Cardiac muscle cell (in vitro differentiated cells and primary cell): ENCODE measurements at regions not wholly inside any gene's neighbourhood (a gene's known extent, or its start where the extent isn't known, plus 50 kb on each side); places are given as distances from the start of the nearest gene placed in this dataset.

ENCODE experiments used
- DNase-seq, 2 donors: peaks; one replicate each; pipeline versions ENCODE4 v3.0.0 to v3.0.0-alpha.2; 2010 to 2017; ENCODE audit warnings: low read depth in 1 of 2, low spot score in 1 of 2
- H3K27ac ChIP-seq: fragments of 200-600 bp; sonication (generic); 2 replicates; pipeline ENCODE4 v1.5.1; 2016
- H3K27me3 ChIP-seq: fragments of 200-600 bp; sonication (generic); 2 replicates; pipeline ENCODE4 v1.6.0; 2016; ENCODE audit warnings: control low read depth
- H3K36me3 ChIP-seq: fragments of 200-600 bp; sonication (generic); 2 replicates; pipeline ENCODE4 v1.5.1; 2016; ENCODE audit warnings: control low read depth
- H3K4me1 ChIP-seq: fragments of 200-600 bp; sonication (generic); 2 replicates; pipeline ENCODE4 v1.8.1; 2017; ENCODE audit warnings: low read depth, mild to moderate bottlenecking, mixed run types
- H3K4me3 ChIP-seq: fragments of 200-600 bp; sonication (generic); 2 replicates; pipeline ENCODE4 v1.5.1; 2016; ENCODE audit warnings: mild to moderate bottlenecking
- H3K9me3 ChIP-seq: fragments of 200-600 bp; sonication (generic); 2 replicates; pipeline ENCODE4 v1.5.1; 2017; ENCODE audit warnings: low read depth, mild to moderate bottlenecking, control low read depth
- CTCF ChIP-seq: IDR thresholded peaks from 2 replicates; pipeline ENCODE4 v1.5.1; 2012; ENCODE audit warnings: low read depth, mild to moderate bottlenecking, low read length

GRCh38 chr17:70771804-70772386, 602.6 kb downstream of the KCNJ2 start:
- H3K27ac ChIP-seq = no peak overlapping the region
- H3K27me3 ChIP-seq = no peaks in the 10 kb centered on the region
- H3K9me3 ChIP-seq = no peaks in the 10 kb centered on the region
- no peaks in the 10 kb centered on the region for H3K36me3 ChIP-seq
- TF ChIP-seq CTCF = no peak
- H3K4me1 ChIP-seq = no peaks in the 10 kb centered on the region
- no peak overlapping the region for H3K4me3 ChIP-seq
- DNase-seq = no peak

GRCh38 chr17:70772761-70773160, 603.4 kb downstream of the KCNJ2 start:
- Histone ChIP-seq H3K27me3 (no peaks in the 10 kb centered on the region), H3K4me3 (no peak overlapping the region), H3K9me3 (no peaks in the 10 kb centered on the region), H3K4me1 (no peaks in the 10 kb centered on the region), H3K27ac (no peak overlapping the region), H3K36me3 (no peaks in the 10 kb centered on the region)
- no peak for DNase-seq
- no peak for TF ChIP-seq CTCF

- no peak for TF ChIP-seq CTCF
- no peaks in the 10 kb centered on the region for H3K9me3 ChIP-seq
- H3K36me3 ChIP-seq = no peaks in the 10 kb centered on the region
- H3K4me3 ChIP-seq = no peak overlapping the region
- no peak for DNase-seq
- no peaks in the 10 kb centered on the region for H3K4me1 ChIP-seq
- no peak overlapping the region for H3K27ac ChIP-seq
- H3K27me3 ChIP-seq = no peaks in the 10 kb centered on the region
Measured at GRCh38 chr17:70773258-70773657, 603.9 kb downstream of the KCNJ2 start.

- Histone ChIP-seq H3K27ac (no peak overlapping the region), H3K27me3 (no peaks in the 10 kb centered on the region), H3K4me3 (no peak overlapping the region), H3K9me3 (no peaks in the 10 kb centered on the region), H3K36me3 (no peaks in the 10 kb centered on the region), H3K4me1 (no peaks in the 10 kb centered on the region)
- no peak for DNase-seq
- no peak for TF ChIP-seq CTCF
Measured at GRCh38 chr17:70774339-70775117, 605.2 kb downstream of the KCNJ2 start.

- H3K36me3 ChIP-seq = no peaks in the 10 kb centered on the region
- H3K27ac ChIP-seq = no peak overlapping the region
- no peak overlapping the region for H3K4me3 ChIP-seq
- H3K4me1 ChIP-seq = no peaks in the 10 kb centered on the region
- no peak for TF ChIP-seq CTCF
- no peak for DNase-seq
- H3K9me3 ChIP-seq = no peaks in the 10 kb centered on the region
- H3K27me3 ChIP-seq = no peaks in the 10 kb centered on the region
Measured at GRCh38 chr17:70775679-70776078, 606.3 kb downstream of the KCNJ2 start.
